Neural crest cell (in vitro differentiated cells): ENCODE measurements at regions not wholly inside any gene's neighbourhood (a gene's known extent, or its start where the extent isn't known, plus 50 kb on each side); places are given as distances from the start of the nearest gene placed in this dataset.

Source experiments
- DNase-seq: peaks from one replicate; pipeline ENCODE4 v3.0.0; 2021; ENCODE audit warnings: low read depth, mixed read lengths, low spot score
- H3K27ac Mint-ChIP-seq: one replicate; pipeline ENCODE4 v1.8.0; 2021; ENCODE audit warnings: mild to moderate bottlenecking, mixed read lengths; ENCODE audit not compliant: unreplicated experiment
- H3K27me3 Mint-ChIP-seq: 2 replicates; pipeline ENCODE4 v1.8.0; 2021; ENCODE audit warnings: low read depth, mild to moderate bottlenecking, mixed read lengths
- H3K36me3 Mint-ChIP-seq: 2 replicates; pipeline ENCODE4 v1.8.0; 2021; ENCODE audit warnings: low read depth, mild to moderate bottlenecking, mixed read lengths
- H3K4me1 Mint-ChIP-seq: 2 replicates; pipeline ENCODE4 v1.8.0; 2021; ENCODE audit warnings: mixed read lengths
- H3K4me3 Mint-ChIP-seq: one replicate; pipeline ENCODE4 v1.8.0; 2021; ENCODE audit warnings: mild to moderate bottlenecking, mixed read lengths
- H3K9me3 Mint-ChIP-seq: 2 replicates; pipeline ENCODE4 v1.8.0; 2021; ENCODE audit warnings: mixed read lengths
- TF ChIP-seq, protein P1 (sequence below): fragments of 200-600 bp; sonication (generic); conservative IDR thresholded peaks from 2 replicates; pipeline ENCODE4 v1.5.0; 2021; ENCODE audit warnings: antibody characterized with exemption, mild to moderate bottlenecking

DNA sequence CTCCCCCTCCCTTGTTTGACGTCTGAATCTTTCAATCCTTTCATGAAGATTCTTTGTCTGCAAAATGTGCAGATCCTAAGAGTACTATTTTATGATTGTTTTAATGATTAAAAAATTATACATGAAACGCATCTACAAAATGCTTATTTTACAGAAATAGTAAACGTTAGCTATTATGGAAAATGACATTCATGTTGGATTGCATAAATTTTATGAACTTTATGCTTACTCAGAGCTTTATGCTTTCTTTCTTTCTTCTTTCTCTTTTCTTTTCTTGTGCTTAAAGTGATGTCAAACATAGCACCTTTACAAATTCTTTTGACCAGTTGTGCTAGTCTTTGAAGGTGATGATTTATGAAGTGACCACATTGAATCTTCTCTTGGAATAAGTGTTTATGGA is 805.4 kb downstream of the ADCYAP1 start:
- no peak overlapping the region for H3K4me3 Mint-ChIP-seq
- H3K27ac Mint-ChIP-seq = no peak overlapping the region
- no peaks in the 10 kb centered on the region for H3K36me3 Mint-ChIP-seq
- no peaks in the 10 kb centered on the region for H3K9me3 Mint-ChIP-seq
- no peaks in the 10 kb centered on the region for H3K4me1 Mint-ChIP-seq
- H3K27me3 Mint-ChIP-seq = peaks cover 2% of the 10 kb centered on the region
- DNase-seq = no peak
- TF ChIP-seq, protein P1, sequence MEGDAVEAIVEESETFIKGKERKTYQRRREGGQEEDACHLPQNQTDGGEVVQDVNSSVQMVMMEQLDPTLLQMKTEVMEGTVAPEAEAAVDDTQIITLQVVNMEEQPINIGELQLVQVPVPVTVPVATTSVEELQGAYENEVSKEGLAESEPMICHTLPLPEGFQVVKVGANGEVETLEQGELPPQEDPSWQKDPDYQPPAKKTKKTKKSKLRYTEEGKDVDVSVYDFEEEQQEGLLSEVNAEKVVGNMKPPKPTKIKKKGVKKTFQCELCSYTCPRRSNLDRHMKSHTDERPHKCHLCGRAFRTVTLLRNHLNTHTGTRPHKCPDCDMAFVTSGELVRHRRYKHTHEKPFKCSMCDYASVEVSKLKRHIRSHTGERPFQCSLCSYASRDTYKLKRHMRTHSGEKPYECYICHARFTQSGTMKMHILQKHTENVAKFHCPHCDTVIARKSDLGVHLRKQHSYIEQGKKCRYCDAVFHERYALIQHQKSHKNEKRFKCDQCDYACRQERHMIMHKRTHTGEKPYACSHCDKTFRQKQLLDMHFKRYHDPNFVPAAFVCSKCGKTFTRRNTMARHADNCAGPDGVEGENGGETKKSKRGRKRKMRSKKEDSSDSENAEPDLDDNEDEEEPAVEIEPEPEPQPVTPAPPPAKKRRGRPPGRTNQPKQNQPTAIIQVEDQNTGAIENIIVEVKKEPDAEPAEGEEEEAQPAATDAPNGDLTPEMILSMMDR = no peak

DNA sequence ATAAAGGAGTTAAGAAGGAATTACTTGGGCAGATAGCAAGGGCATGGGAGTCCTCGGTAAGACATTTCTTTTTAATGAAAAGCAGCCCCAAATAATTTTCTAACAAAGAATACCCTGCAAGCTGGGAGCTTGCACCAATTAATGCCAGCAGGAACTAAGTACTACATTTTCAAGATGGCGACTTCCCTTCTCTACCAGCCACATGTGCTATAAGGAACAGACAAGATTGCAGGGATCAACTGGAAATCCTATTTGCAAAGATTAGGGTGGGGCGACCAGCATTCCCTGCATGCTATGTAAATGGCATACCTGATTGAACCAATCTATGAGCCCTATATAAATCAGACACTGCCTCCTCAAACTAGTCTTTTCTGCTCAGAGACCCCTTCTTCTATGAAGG is 827.5 kb downstream of the ADCYAP1 start:
- Mint-ChIP-seq H3K36me3 (no peaks in the 10 kb centered on the region), H3K27me3 (no peaks in the 10 kb centered on the region), H3K9me3 (no peaks in the 10 kb centered on the region), H3K4me3 (no peak overlapping the region), H3K4me1 (no peaks in the 10 kb centered on the region), H3K27ac (no peak overlapping the region)
- DNase-seq = no peak
- TF ChIP-seq, protein P1 = no peak

DNA sequence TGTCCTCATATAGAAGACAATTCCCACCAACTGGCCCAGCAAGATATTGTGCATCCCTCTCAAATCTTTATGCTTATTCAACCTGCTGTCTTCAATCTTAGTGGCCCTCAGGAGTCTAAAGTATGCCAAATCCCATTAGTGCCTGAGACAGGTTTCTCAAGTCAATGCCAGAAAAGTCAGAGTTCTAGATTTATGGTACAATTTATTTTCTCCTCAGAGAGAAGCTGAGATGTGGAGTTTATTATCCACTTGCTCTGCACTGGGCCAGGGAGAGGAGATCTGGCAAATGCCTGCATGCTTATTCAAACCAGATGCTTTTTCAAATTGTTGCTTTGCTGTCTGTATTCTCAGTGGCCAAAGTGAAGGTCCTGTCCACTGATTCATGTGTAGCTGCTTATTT is 825.2 kb downstream of the METTL4 start:
- Mint-ChIP-seq H3K36me3 (no peaks in the 10 kb centered on the region), H3K9me3 (no peaks in the 10 kb centered on the region), H3K4me3 (no peak overlapping the region), H3K4me1 (no peaks in the 10 kb centered on the region), H3K27me3 (peaks cover 24% of the 10 kb centered on the region), H3K27ac (no peak overlapping the region)
- no peak for DNase-seq
- TF ChIP-seq, protein P1 = no peak

DNA sequence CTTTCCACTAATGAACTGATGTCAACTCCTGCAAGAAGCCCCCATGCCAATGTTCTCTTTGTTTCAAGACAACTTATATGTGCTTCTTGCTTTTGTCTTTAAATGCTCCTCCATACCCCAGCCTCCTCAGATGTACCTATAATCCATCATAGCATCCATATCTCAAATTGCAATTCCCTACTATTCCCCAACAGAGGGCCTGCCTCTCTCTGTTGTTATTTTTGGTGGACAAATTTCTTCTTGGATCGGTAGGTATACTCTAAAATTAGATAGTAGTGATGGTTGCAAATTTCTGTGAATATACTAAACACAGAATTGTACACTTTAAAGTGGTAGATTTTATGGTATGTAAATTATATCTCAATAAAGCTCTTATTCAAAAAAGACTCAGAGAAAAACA is 820.1 kb downstream of the METTL4 start:
- H3K36me3 Mint-ChIP-seq = no peaks in the 10 kb centered on the region
- peaks cover 17% of the 10 kb centered on the region for H3K27me3 Mint-ChIP-seq
- TF ChIP-seq, protein P1 = no peak
- H3K9me3 Mint-ChIP-seq = peaks cover 5% of the 10 kb centered on the region
- no peak overlapping the region for H3K4me3 Mint-ChIP-seq
- DNase-seq = no peak
- no peak overlapping the region for H3K27ac Mint-ChIP-seq
- H3K4me1 Mint-ChIP-seq = no peaks in the 10 kb centered on the region

DNA sequence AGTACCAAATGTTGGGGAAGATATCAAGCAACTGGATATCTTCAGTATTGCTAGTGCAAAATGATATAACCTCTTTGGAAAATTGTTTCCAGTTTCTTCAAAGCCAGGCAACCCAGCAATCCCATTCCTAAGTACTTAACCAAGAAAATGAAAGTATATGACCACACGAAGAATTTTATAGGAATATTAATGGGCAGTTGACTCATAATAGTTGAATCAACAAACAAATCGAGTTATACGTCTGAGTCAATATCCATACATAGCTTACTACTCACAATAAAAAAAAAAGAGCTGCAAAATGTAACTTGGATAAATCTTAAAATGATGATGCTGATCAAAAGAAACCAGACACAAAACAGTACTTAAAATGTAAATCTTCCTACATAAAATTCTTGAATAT is 810.4 kb downstream of the METTL4 start:
- Mint-ChIP-seq H3K4me1 (no peaks in the 10 kb centered on the region), H3K36me3 (no peaks in the 10 kb centered on the region), H3K4me3 (no peak overlapping the region), H3K9me3 (peaks cover 3% of the 10 kb centered on the region), H3K27ac (no peak overlapping the region), H3K27me3 (no peaks in the 10 kb centered on the region)
- DNase-seq = no peak
- TF ChIP-seq, protein P1 = no peak

DNA sequence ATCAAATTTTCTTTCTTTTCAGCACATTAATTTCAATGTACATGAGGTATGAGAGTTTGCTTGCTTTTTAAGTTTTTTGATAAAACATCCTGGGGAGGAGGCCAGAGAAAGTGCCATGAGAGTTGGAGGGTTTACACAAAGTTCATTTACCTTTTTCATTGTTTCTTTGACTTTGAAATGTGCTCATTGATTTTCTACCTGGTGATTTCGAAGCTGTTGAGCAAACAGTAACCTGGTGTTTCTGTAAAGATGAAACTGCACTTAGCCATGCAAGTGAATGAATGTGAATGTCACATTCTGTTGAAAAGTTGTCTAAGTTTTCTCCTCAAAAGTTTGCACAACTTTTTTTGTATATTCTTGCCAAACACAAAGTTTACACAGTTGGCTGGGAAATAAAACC is 797.0 kb downstream of the METTL4 start:
- H3K27me3 Mint-ChIP-seq = peaks cover 9% of the 10 kb centered on the region
- H3K9me3 Mint-ChIP-seq = no peaks in the 10 kb centered on the region
- no peak for DNase-seq
- TF ChIP-seq, protein P1 = no peak
- no peak overlapping the region for H3K4me3 Mint-ChIP-seq
- H3K27ac Mint-ChIP-seq = no peak overlapping the region
- no peaks in the 10 kb centered on the region for H3K4me1 Mint-ChIP-seq
- no peaks in the 10 kb centered on the region for H3K36me3 Mint-ChIP-seq
